ENCODE measurements at regions not wholly inside any gene's neighbourhood (a gene's known extent, or its start where the extent isn't known, plus 50 kb on each side); places are given as distances from the start of the nearest gene placed in this dataset.

- H3K9ac ChIP-seq (ENCODE audit: insufficient read depth in 1 of 2, low read depth in 2 of 2, low read length in 2 of 2), result no peak overlapping the region
- TF ChIP-seq CC2D1A (IDR thresholded peaks at IDR 0.05) (no peak), HCFC1 (IDR thresholded peaks at IDR 0.05; ENCODE audit: low read depth, low read length) (no peak), AFF1 (IDR thresholded peaks at IDR 0.05; ENCODE audit: low read depth in 1 of 2, partially characterized antibody in 2 of 2) (no peak), EHMT2 (IDR thresholded peaks at IDR 0.05) (no peak), FOXJ2 (tag; IDR thresholded peaks at IDR 0.05) (no peak), IFI16 (CRISPR knock-in tag; IDR thresholded peaks at IDR 0.05) (no peak), NFIX (CRISPR knock-in tag; IDR thresholded peaks at IDR 0.05; ENCODE audit: low read depth) (no peak), PCBP1 (IDR thresholded peaks at IDR 0.05; ENCODE audit: low read depth, low read length, poor library complexity, severe bottlenecking) (no peak), TAF9B (IDR thresholded peaks at IDR 0.05; ENCODE audit: partially characterized antibody) (no peak)
- no peaks in the 10 kb centered on the region for H3K9me1 ChIP-seq (ENCODE audit: control insufficient read depth, insufficient read depth, low read length)
- no peaks in the 10 kb centered on the region for H3K79me2 ChIP-seq (ENCODE audit: control insufficient read depth, insufficient read depth, low read length)
- in situ Hi-C loops (cut with MboI) (no loop called here), intact Hi-C loops (cut with micrococcal nuclease) (no loop called here)
- no peaks in the 10 kb centered on the region for H3K27me3 ChIP-seq (ENCODE audit: control insufficient read depth in 2 of 2, insufficient read depth in 2 of 2, low read length in 2 of 2)
- 3% methylated on average over 3 of the region's 3 CpGs for WGBS (ENCODE audit: insufficient coverage, low coverage, missing lambda C conversion rate)
- no peaks in the 10 kb centered on the region for H3K4me1 ChIP-seq (replicated peaks in 1 of 2; ENCODE audit: control insufficient read depth in 2 of 2, insufficient read depth in 2 of 2, low read length in 2 of 2)
- H2AFZ ChIP-seq (ENCODE audit: low read depth, low read length), result no peak overlapping the region
- DNase-seq (ENCODE audit: extremely low read depth in 1 of 4, low spot score in 3 of 4) (no peak), ATAC-seq (no peak), FAIRE-seq (no peak)
- H3K9me3 ChIP-seq (replicated peaks; ENCODE audit: control insufficient read depth, insufficient read depth, low read depth, low read length), result no peaks in the 10 kb centered on the region
- POLR2A ChIA-PET, result no interaction called here
- no peak overlapping the region for H3K27ac ChIP-seq (ENCODE audit: extremely low read depth, low read depth, low read length)
- no TSS peak for BruUV-seq (replicated peaks)
- no peaks in the 10 kb centered on the region for H3K36me3 ChIP-seq (ENCODE audit: control insufficient read depth, insufficient read depth, low read length)
- no peaks in the 10 kb centered on the region for H4K20me1 ChIP-seq (replicated peaks; ENCODE audit: control insufficient read depth, insufficient read depth, low read length)
- H3K4me3 ChIP-seq, result no peak overlapping the region
- H3K4me2 ChIP-seq (ENCODE audit: insufficient read depth, low read length), result no peak overlapping the region
- CTCF ChIA-PET (ENCODE audit: low intra/inter-chr PET ratio), result no interaction called here
These were observed 550.2 kb downstream of the ZBBX start for GRCh38 chr3:166829896-166830295.

All from K562 (cell line).